Astrocyte of the cerebellum (primary cell): ENCODE measurements at regions not wholly inside any gene's neighbourhood (a gene's known extent, or its start where the extent isn't known, plus 50 kb on each side); places are given as distances from the start of the nearest gene placed in this dataset.

Experiments
- DNase-seq: peaks from one replicate; pipeline ENCODE4 v3.0.0-alpha.2; 2011; ENCODE audit warnings: low read depth
- H3K4me3 ChIP-seq: 2 replicates; pipeline ENCODE4 v1.5.1; 2011; ENCODE audit warnings: mild to moderate bottlenecking, low read depth, low read length, moderate library complexity
- in situ Hi-C: cut with HindIII; loops from 2 replicates; pipeline ENCODE4 v1.10.0; 2017; ENCODE audit warnings: low sequenced_read_pairs
- TF ChIP-seq, protein P1 (sequence below): IDR thresholded peaks from 2 replicates; pipeline ENCODE4 v1.5.1; 2012; ENCODE audit warnings: low read length, low read depth, moderate library complexity, mild to moderate bottlenecking; ENCODE audit errors: missing control alignments

DNA sequence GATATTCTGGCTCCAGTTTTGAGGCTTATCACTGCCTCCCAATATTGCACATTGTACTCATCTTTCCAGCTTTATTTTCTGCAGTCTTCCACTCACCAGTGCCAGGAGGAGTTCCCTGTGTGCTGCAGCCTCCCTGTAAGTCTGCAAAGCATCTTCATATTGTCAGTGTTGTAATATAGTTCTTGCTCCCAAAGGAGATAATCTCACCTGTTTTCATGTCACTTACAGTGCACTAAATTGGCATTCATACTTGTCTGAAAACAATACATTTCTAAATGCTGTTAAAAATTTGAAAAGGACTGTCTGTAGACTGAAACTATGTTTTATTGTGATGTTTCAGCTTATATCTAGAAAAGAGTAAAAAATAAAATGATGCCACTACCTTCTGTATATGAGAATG, 146.8 kb upstream of the TMTC1 start:
- H3K4me3 ChIP-seq, result no peak overlapping the region
- TF ChIP-seq, protein P1, sequence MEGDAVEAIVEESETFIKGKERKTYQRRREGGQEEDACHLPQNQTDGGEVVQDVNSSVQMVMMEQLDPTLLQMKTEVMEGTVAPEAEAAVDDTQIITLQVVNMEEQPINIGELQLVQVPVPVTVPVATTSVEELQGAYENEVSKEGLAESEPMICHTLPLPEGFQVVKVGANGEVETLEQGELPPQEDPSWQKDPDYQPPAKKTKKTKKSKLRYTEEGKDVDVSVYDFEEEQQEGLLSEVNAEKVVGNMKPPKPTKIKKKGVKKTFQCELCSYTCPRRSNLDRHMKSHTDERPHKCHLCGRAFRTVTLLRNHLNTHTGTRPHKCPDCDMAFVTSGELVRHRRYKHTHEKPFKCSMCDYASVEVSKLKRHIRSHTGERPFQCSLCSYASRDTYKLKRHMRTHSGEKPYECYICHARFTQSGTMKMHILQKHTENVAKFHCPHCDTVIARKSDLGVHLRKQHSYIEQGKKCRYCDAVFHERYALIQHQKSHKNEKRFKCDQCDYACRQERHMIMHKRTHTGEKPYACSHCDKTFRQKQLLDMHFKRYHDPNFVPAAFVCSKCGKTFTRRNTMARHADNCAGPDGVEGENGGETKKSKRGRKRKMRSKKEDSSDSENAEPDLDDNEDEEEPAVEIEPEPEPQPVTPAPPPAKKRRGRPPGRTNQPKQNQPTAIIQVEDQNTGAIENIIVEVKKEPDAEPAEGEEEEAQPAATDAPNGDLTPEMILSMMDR, result no peak
- DNase-seq, result no peak
- in situ Hi-C loops, result no loop called here

GRCh38 chr12:29929295-29929694, 145.6 kb upstream of the TMTC1 start:
- in situ Hi-C loops, result no loop called here
- DNase-seq, result no peak
- H3K4me3 ChIP-seq, result no peak overlapping the region
- TF ChIP-seq, protein P1, result no peak

DNA sequence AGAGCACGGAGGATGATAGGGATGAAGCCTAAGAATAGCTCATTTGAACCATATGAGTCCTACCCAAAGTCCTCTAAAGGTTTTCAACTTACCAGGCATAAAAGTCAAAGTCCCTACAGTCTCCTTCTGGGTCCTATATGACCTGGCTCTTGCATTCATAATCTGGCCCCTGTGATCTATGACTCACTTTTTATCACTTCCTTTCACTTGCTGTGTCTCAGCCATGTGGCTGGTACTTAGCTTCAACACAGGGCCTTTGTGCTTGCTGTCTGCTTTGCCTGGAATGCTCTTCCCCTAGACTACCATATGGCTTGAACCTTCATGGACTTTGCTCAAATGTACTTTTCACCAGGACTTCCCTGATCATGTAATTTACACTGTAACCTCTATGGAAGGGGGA, 137.6 kb upstream of the TMTC1 start:
- in situ Hi-C loops, result no loop called here
- DNase-seq, result no peak
- no peak overlapping the region for H3K4me3 ChIP-seq
- TF ChIP-seq, protein P1, result no peak

DNA sequence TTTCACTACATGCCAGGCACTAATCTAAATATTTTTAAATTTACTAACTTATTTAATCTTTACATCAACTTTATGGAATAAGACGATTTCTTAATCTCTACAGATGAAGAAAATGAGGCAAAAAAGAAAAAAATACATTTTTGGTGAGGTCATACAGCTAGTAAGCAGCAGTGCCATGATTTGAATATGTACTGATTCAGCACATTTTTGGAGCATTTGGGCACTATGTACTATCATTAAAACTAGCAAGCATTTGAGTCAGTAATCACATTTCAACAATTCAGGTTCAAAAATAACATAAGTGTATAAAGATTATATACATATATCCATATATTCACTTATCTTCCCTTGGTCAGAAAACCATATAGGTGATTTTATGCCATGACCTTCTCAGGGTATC, 124.4 kb upstream of the TMTC1 start:
- DNase-seq, result no peak
- H3K4me3 ChIP-seq, result no peak overlapping the region
- in situ Hi-C loops, result loop anchor here (5.0 kb wide), 1 partner anchor 74 kb away; no protein-coding TSS in a partner anchor
- TF ChIP-seq, protein P1, result no peak

DNA sequence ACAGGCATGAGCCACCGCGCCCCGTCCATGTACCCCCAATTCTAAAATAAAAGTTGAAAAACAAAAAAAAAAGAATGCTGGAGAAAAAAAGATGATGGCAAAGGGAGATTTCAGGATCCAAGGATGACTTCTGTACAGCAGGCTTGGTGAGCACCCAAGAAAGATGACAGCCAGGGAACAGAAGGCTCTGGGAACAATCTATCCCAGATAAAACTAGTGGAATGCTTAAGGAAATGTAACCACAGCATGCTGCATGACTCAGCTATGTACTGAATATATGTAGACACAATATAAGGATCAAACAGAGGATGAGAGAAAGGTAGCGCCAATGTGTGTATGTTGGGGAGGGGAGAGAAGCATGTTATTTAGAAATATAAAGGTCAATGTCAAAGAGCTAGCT, 123.7 kb upstream of the TMTC1 start:
- TF ChIP-seq, protein P1, result no peak
- DNase-seq, result no peak
- in situ Hi-C loops, result loop anchor here (5.0 kb wide), 1 partner anchor 75 kb away; no protein-coding TSS in a partner anchor

GRCh38 chr12:29902043-29902442, 118.3 kb upstream of the TMTC1 start:
- in situ Hi-C loops, result no loop called here
- no peak for DNase-seq
- no peak overlapping the region for H3K4me3 ChIP-seq
- TF ChIP-seq, protein P1, result no peak

More for the DNA sequence above, 123.7 kb upstream of the TMTC1 start:
- no peak overlapping the region for H3K4me3 ChIP-seq

DNA sequence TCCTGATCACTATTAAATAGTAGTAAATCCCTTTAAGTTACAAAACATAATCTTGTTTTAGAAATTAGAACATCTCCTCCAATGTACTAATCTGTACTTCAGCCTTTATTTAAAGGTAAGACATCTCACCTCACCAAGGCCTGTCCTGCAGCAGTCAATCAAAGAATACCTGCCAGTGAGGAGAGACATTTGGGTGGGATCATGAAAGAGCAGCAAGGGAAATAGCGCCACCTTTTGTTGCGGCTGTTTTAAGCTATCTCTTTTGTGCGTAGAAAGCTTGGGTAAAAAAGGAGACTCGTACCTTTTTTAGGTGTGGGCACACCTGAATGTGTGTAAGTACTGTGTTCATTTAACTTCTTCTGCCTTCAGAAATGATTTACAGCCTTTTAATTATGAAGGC, 117.8 kb upstream of the TMTC1 start:
- H3K4me3 ChIP-seq, result no peak overlapping the region
- no peak for DNase-seq
- TF ChIP-seq, protein P1, result no peak
- in situ Hi-C loops, result no loop called here
